Astrocyte of the cerebellum (primary cell): ENCODE measurements at regions not wholly inside any gene's neighbourhood (a gene's known extent, or its start where the extent isn't known, plus 50 kb on each side); places are given as distances from the start of the nearest gene placed in this dataset.

Source experiments
- DNase-seq: peaks from one replicate; pipeline ENCODE4 v3.0.0-alpha.2; 2011; ENCODE audit warnings: low read depth
- H3K4me3 ChIP-seq: 2 replicates; pipeline ENCODE4 v1.5.1; 2011; ENCODE audit warnings: mild to moderate bottlenecking, low read depth, low read length, moderate library complexity
- in situ Hi-C: cut with HindIII; loops from 2 replicates; pipeline ENCODE4 v1.10.0; 2017; ENCODE audit warnings: low sequenced_read_pairs
- TF ChIP-seq, protein P1 (sequence below): IDR thresholded peaks from 2 replicates; pipeline ENCODE4 v1.5.1; 2012; ENCODE audit warnings: low read length, low read depth, moderate library complexity, mild to moderate bottlenecking; ENCODE audit errors: missing control alignments

DNA sequence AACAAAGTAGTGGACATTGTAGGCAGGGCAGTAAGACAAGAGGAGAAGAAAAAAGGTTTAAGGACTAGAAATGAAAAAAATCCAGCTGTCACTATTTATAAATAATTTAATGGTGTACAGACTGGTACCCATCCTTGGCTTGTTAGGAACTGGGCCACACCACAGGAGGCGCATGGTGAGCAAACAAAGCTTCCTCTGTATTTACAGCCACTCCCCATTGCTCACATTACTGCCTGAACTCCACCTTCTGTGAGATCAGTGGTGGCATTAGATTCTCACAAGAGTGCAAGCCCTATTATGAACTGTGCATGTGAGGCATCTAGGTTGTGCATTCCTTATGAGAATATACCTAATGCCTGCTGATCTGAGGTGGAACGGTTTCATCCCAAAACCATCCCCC is 62.6 kb upstream of the DMAC1 start:
- TF ChIP-seq, protein P1, sequence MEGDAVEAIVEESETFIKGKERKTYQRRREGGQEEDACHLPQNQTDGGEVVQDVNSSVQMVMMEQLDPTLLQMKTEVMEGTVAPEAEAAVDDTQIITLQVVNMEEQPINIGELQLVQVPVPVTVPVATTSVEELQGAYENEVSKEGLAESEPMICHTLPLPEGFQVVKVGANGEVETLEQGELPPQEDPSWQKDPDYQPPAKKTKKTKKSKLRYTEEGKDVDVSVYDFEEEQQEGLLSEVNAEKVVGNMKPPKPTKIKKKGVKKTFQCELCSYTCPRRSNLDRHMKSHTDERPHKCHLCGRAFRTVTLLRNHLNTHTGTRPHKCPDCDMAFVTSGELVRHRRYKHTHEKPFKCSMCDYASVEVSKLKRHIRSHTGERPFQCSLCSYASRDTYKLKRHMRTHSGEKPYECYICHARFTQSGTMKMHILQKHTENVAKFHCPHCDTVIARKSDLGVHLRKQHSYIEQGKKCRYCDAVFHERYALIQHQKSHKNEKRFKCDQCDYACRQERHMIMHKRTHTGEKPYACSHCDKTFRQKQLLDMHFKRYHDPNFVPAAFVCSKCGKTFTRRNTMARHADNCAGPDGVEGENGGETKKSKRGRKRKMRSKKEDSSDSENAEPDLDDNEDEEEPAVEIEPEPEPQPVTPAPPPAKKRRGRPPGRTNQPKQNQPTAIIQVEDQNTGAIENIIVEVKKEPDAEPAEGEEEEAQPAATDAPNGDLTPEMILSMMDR = no peak
- DNase-seq = no peak
- H3K4me3 ChIP-seq = no peak overlapping the region
- in situ Hi-C loops = no loop called here

DNA sequence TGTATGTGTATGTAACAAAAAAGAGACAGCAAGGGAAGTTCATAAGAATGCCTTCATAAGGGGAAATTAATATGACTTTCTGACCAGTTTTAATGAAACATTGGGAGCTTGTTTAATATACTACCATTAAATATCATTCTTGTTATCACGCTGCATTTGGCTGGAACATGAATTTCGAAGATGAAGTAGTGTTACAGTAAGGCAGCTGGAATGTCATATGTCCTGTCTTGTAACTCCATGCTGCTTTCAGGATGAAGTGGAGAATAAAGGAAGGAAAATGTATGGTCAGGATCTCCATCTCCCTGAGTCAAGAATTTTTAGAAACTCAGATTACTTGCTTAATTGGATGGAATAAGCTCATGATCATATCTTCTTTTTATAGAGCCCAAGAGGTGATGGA is 61.5 kb upstream of the DMAC1 start:
- no peak overlapping the region for H3K4me3 ChIP-seq
- TF ChIP-seq, protein P1 = no peak
- in situ Hi-C loops = no loop called here
- no peak for DNase-seq

DNA sequence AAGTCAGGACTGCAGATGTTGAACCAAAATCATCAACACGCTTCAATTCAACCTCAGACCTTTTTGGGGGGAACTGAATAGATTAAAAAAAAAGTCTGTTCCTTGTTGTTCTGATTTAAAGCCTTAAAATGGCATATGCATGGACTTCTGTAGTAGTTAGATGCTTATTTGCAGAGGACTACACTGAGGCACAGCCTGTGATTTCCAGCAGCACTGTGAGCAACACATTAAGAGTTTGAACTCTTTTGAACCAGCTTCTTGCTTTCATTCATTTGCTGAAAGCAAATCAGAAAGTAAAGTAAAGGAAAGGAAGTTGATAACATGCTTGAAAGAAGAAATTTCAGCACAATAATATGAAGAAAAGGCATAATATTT is 60.7 kb upstream of the DMAC1 start:
- no peak for DNase-seq
- TF ChIP-seq, protein P1 = no peak
- in situ Hi-C loops = no loop called here
- H3K4me3 ChIP-seq = no peak overlapping the region

DNA sequence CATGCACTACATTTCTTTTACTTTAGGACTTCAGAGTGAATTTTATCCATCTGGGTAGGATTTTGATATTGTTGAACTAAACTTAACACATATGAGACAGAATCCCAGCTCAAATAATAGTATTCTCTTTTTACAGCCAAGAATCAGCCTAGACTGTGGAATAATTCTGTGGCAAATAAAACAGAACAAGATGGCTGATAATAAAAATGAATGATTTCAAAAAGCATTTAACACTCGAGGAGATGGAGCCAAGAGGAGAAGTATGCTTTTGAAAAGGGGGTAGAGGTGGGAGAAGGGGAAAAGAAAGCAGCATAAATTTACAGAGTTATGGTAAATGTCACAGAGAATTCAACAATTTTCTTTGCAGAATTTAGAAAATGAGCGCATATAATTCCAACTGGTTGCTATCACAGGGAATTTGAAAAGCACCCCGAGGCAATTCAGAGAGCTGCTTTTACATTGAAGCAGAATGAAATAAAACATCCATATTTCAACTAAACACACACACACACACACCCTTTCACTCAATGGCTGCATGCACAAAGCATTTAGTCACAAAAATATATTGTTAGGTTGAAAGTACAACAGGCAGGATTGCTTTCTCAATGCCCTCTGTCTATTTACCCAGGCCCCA is 60.2 kb upstream of the DMAC1 start:
- in situ Hi-C loops = no loop called here
- no peak overlapping the region for H3K4me3 ChIP-seq
- TF ChIP-seq, protein P1 = no peak
- no peak for DNase-seq

DNA sequence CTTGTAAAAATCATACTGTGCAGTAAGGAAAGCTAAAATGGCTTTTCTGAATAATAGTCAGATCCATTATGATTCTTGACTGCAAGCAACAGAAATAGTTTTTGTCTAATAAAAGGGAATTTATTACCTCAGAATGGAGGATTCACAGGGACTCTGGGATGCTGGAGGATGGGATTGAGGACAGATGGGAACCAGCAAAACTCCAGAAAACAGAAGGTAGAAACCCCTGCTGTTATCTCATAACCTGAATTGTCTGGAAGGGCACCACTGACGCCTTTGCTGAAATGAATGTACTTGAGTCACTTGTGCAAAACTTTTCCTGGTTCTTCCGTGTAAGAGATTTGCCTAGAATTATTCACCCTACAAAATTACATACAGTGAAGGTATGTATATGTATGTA is 58.6 kb upstream of the DMAC1 start:
- no peak for DNase-seq
- no peak overlapping the region for H3K4me3 ChIP-seq
- in situ Hi-C loops = no loop called here
- TF ChIP-seq, protein P1 = no peak

DNA sequence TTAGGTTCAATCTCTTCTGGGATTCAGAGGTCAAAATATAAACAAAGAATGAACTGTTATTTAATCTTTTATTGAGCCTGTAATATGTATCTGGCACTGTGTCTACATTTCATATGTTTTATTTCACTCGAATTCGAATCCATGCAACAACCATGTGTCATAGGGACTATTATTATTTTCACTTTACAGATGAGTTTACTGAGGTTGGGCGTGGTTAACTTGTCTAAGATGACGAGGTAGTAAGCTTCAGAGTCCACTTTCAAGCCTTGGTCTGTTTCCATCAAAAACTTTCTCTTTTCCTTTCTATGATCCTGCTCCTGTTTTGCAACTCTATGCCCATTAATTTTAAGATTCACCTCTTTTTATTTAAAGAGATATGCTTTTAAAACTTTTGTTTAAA is 55.2 kb upstream of the DMAC1 start:
- in situ Hi-C loops = no loop called here
- no peak for DNase-seq

More for the DNA sequence above, 55.2 kb upstream of the DMAC1 start:
- no peak overlapping the region for H3K4me3 ChIP-seq
- TF ChIP-seq, protein P1 = no peak
